B cell (primary cell): ENCODE measurements at regions not wholly inside any gene's neighbourhood (a gene's known extent, or its start where the extent isn't known, plus 50 kb on each side); places are given as distances from the start of the nearest gene placed in this dataset.

ENCODE experiments used
- ATAC-seq: fragments of 200-7000 bp; cut with Tn5 transposase; one replicate; pipeline ENCODE4 v1.10.0; 2021; ENCODE audit warnings: low read depth, mild to moderate bottlenecking, moderate number of reproducible peaks, moderate library complexity
- CTCF ChIA-PET: fragments of 350-600 bp; sonication (Branson Sonifier 250); formaldehyde crosslinking; loops from one replicate; lab custom pipeline; 2021; ENCODE audit warnings: antibody characterized with exemption, inconsistent platforms; lab: Charles Lee
- POLR2A ChIA-PET: fragments of 350-600 bp; sonication (Branson Sonifier 250); formaldehyde crosslinking; loops from one replicate; lab custom pipeline; 2021; ENCODE audit warnings: antibody characterized with exemption; lab: Charles Lee
- DNase-seq: peaks from one replicate; pipeline ENCODE4 v3.0.0; 2013
- H2AFZ ChIP-seq: 2 replicates; pipeline ENCODE4 v1.6.1; 2012; ENCODE audit warnings: mild to moderate bottlenecking, low read depth, low read length; ENCODE audit not compliant: insufficient read depth, poor library complexity, severe bottlenecking
- H3K27ac ChIP-seq, 2 donors: 1 replicate in 1 of 2; 2 replicates in 1 of 2; pipeline ENCODE4 v1.5.1; 2012 to 2013; ENCODE audit warnings: low read length in 2 of 2, mild to moderate bottlenecking in 2 of 2, moderate library complexity in 1 of 2
- H3K27me3 ChIP-seq, 4 experiments: fragments of 200-600 bp in 1 of 4; sonication (generic) in 1 of 4; replicated peaks in 1 of 4; 1 replicate in 2 of 4; 2 replicates in 2 of 4; pipeline versions ENCODE4 v1.6.1 to v1.7.0; 2013 to 2016; ENCODE audit warnings: low read length in 3 of 4, mild to moderate bottlenecking in 2 of 4, mixed read lengths in 1 of 4, moderate library complexity in 1 of 4; ENCODE audit not compliant: insufficient read depth in 4 of 4, control insufficient read depth in 3 of 4; ENCODE audit errors: control extremely low read depth in 1 of 4
- H3K36me3 ChIP-seq, 2 experiments: replicated peaks in 1 of 2; 1 replicate in 1 of 2; 2 replicates in 1 of 2; pipeline versions ENCODE4 v1.6.1 to v1.7.1; 2013; ENCODE audit warnings: low read length in 1 of 2; ENCODE audit not compliant: insufficient read depth in 2 of 2, control insufficient read depth in 1 of 2; ENCODE audit errors: control extremely low read depth in 1 of 2, extremely low read depth in 1 of 2
- H3K4me1 ChIP-seq, 2 donors: fragments of 200-600 bp in 1 of 2; sonication (generic) in 1 of 2; 1 replicate in 1 of 2; 2 replicates in 1 of 2; pipeline versions ENCODE4 v1.5.1 to v1.6.1; 2013 to 2017; ENCODE audit warnings: low read length in 2 of 2; ENCODE audit not compliant: control insufficient read depth in 2 of 2, insufficient read depth in 2 of 2
- H3K4me2 ChIP-seq: replicated peaks from 2 replicates; pipeline ENCODE3; 2012; ENCODE audit warnings: mild to moderate bottlenecking, low read depth, low read length; ENCODE audit not compliant: poor library complexity, severe bottlenecking
- H3K4me3 ChIP-seq, 5 experiments: fragments of 200-600 bp in 1 of 5; sonication (generic) in 1 of 5; 1 replicate in 3 of 5; 2 replicates in 2 of 5; pipeline versions ENCODE4 v1.5.1 to v1.7.0; 2011 to 2016; ENCODE audit warnings: low read length in 4 of 5, mild to moderate bottlenecking in 4 of 5, low read depth in 2 of 5, control low read depth in 1 of 5, moderate library complexity in 1 of 5; ENCODE audit not compliant: insufficient read depth in 1 of 5; ENCODE audit errors: control extremely low read depth in 1 of 5, extremely low read depth in 1 of 5
- H3K79me2 ChIP-seq: fragments of 200-600 bp; sonication (generic); one replicate; pipeline ENCODE4 v1.6.0; 2016; ENCODE audit warnings: low read length; ENCODE audit not compliant: control insufficient read depth, insufficient read depth
- H3K9ac ChIP-seq: fragments of 200-600 bp; sonication (generic); 2 replicates; pipeline ENCODE4 v1.6.1; 2017; ENCODE audit warnings: mild to moderate bottlenecking, low read length, moderate library complexity
- H3K9me3 ChIP-seq, 3 donors: one replicate each; pipeline versions ENCODE4 v1.6.1 to v1.7.1; 2013; ENCODE audit warnings: low read length in 2 of 3; ENCODE audit not compliant: control insufficient read depth in 2 of 3, insufficient read depth in 1 of 3; ENCODE audit errors: control extremely low read depth in 1 of 3
- H4K20me1 ChIP-seq: 2 replicates; pipeline ENCODE4 v1.6.0; 2012; ENCODE audit warnings: mild to moderate bottlenecking, low read length; ENCODE audit not compliant: insufficient read depth, control insufficient read depth, poor library complexity, severe bottlenecking
- H3K27ac Mint-ChIP-seq: one replicate; pipeline ENCODE4 v1.8.0; 2021; ENCODE audit warnings: mixed read lengths
- H3K27me3 Mint-ChIP-seq: one replicate; pipeline ENCODE4 v1.8.0; 2021; ENCODE audit warnings: mixed read lengths
- H3K4me1 Mint-ChIP-seq: one replicate; pipeline ENCODE4 v1.8.0; 2021; ENCODE audit warnings: mixed read lengths
- H3K4me3 Mint-ChIP-seq: one replicate; pipeline ENCODE4 v1.8.0; 2021; ENCODE audit warnings: mixed read lengths
- H3K9me3 Mint-ChIP-seq: one replicate; pipeline ENCODE4 v1.8.0; 2022; ENCODE audit warnings: mixed read lengths; ENCODE audit not compliant: insufficient read depth
- CTCF ChIP-seq: fragments of 200-600 bp; IDR thresholded peaks from one replicate; pipeline ENCODE4 v1.8.0; 2022; ENCODE audit warnings: antibody characterized with exemption, mild to moderate bottlenecking
- EZH2 ChIP-seq: IDR thresholded peaks from 2 replicates; pipeline ENCODE4 v1.6.1; 2012; ENCODE audit warnings: borderline replicate concordance, low read depth, mild to moderate bottlenecking, moderate library complexity, low read length; ENCODE audit not compliant: insufficient read depth, poor library complexity, severe bottlenecking
- WGBS: methylation state at CpG from one replicate; pipeline ENCODE4 v1.1.5; 2013; ENCODE audit warnings: missing lambda C conversion rate; ENCODE audit not compliant: insufficient coverage; 5-methylcytosine and 5-hydroxymethylcytosine counted together
- intact Hi-C: fragments of 100-400 bp; cut with micrococcal nuclease; formaldehyde crosslinking; loops from one replicate; pipeline ENCODE4 v1.10.0; 2022

- DNase-seq (no peak), ATAC-seq (no peak)
- H3K27me3 Mint-ChIP-seq = no peaks in the 10 kb centered on the region
- no CpG with 5 or more reads among the region's 5 CpGs for WGBS
- Histone ChIP-seq H3K4me3 (no peak overlapping the region), H3K27ac (no peak overlapping the region), H4K20me1 (no peaks in the 10 kb centered on the region), H3K9me3 (peaks cover 0 to 6% (median 0%) of the 10 kb centered on the region in 3 donors), H3K27me3 (no peaks in the 10 kb centered on the region), H3K36me3 (no peaks in the 10 kb centered on the region), H3K9ac (no peak overlapping the region), H3K79me2 (no peaks in the 10 kb centered on the region), H3K4me1 (no peaks in the 10 kb centered on the region), H3K4me2 (no peak overlapping the region), H2AFZ (no peak overlapping the region)
- CTCF ChIA-PET = no interaction called here
- no peak for TF ChIP-seq CTCF
- no peak for TF ChIP-seq EZH2
- H3K27ac Mint-ChIP-seq = no peak overlapping the region
- no peaks in the 10 kb centered on the region for H3K4me1 Mint-ChIP-seq
- H3K4me3 Mint-ChIP-seq = no peak overlapping the region
- POLR2A ChIA-PET = no interaction called here
- intact Hi-C loops = no loop called here
- H3K9me3 Mint-ChIP-seq = no peaks in the 10 kb centered on the region
Observed at GRCh38 chr13:106172176-106172905, 363.1 kb downstream of the EFNB2 start.

- ChIA-PET CTCF (no interaction called here), POLR2A (no interaction called here)
- Histone ChIP-seq H3K36me3 (no peaks in the 10 kb centered on the region), H3K4me1 (no peaks in the 10 kb centered on the region), H3K4me3 (no peak overlapping the region), H3K27me3 (no peaks in the 10 kb centered on the region), H2AFZ (no peak overlapping the region), H3K4me2 (no peak overlapping the region), H3K9ac (no peak overlapping the region), H4K20me1 (no peaks in the 10 kb centered on the region), H3K79me2 (no peaks in the 10 kb centered on the region), H3K27ac (no peak overlapping the region), H3K9me3 (peaks cover 0 to 7% (median 0%) of the 10 kb centered on the region in 3 donors)
- TF ChIP-seq EZH2 = no peak
- no peak for TF ChIP-seq CTCF
- Mint-ChIP-seq H3K9me3 (no peaks in the 10 kb centered on the region), H3K27me3 (no peaks in the 10 kb centered on the region), H3K4me1 (no peaks in the 10 kb centered on the region), H3K4me3 (no peak overlapping the region), H3K27ac (no peak overlapping the region)
- intact Hi-C loops = no loop called here
- ATAC-seq = no peak
- 100% methylated on average over 2 of the region's 3 CpGs for WGBS
- DNase-seq = no peak
Observed at GRCh38 chr13:106163426-106163825, 372.0 kb downstream of the EFNB2 start.
